ENCODE measurements at regions not wholly inside any gene's neighbourhood (a gene's known extent, or its start where the extent isn't known, plus 50 kb on each side); places are given as distances from the start of the nearest gene placed in this dataset.

GRCh38 chr11:129315781-129316579 is 59.7 kb upstream of the BARX2 start:
- TF ChIP-seq CTCF (IDR thresholded peaks at IDR 0.05) (no peak), POLR2A (IDR thresholded peaks at IDR 0.05) (no peak)
- H3K27ac ChIP-seq = no peak overlapping the region
- H3K9me3 ChIP-seq = no peaks in the 10 kb centered on the region
- H3K27me3 ChIP-seq = no peaks in the 10 kb centered on the region
- H3K4me3 ChIP-seq (replicated peaks in 1 of 3) = no peak overlapping the region
- intact Hi-C loops (cut with DNase I) = no loop called here
- H3K36me3 ChIP-seq = no peaks in the 10 kb centered on the region
- DNase-seq = no peak
- H3K4me1 ChIP-seq = no peaks in the 10 kb centered on the region
- 51 to 64% methylated on average over 11 to 12 of the region's 12 CpGs for WGBS, 2 donors

GRCh38 chr11:129314371-129314770 is 61.3 kb upstream of the BARX2 start:
- no peak overlapping the region for H3K27ac ChIP-seq
- 83 to 89% methylated on average over 3 of the region's 3 CpGs for WGBS, 2 donors

GRCh38 chr11:129313541-129314297 is 61.9 kb upstream of the BARX2 start:
- H3K27ac ChIP-seq = no peak overlapping the region
- TF ChIP-seq POLR2A (IDR thresholded peaks at IDR 0.05) (no peak), CTCF (IDR thresholded peaks at IDR 0.05) (no peak)
- H3K4me1 ChIP-seq = no peaks in the 10 kb centered on the region
- H3K9me3 ChIP-seq = no peaks in the 10 kb centered on the region
- DNase-seq = no peak
- H3K27me3 ChIP-seq = no peaks in the 10 kb centered on the region
- no peaks in the 10 kb centered on the region for H3K36me3 ChIP-seq
- no peak overlapping the region for H3K4me3 ChIP-seq (replicated peaks in 1 of 3)
- 74 to 75% methylated on average over 6 of the region's 6 CpGs for WGBS, 2 donors
- intact Hi-C loops (cut with DNase I) = no loop called here

More at GRCh38 chr11:129314371-129314770, 61.3 kb upstream of the BARX2 start:
- Histone ChIP-seq H3K4me3 (replicated peaks in 1 of 3) (no peak overlapping the region), H3K4me1 (no peaks in the 10 kb centered on the region), H3K36me3 (no peaks in the 10 kb centered on the region), H3K9me3 (no peaks in the 10 kb centered on the region), H3K27me3 (no peaks in the 10 kb centered on the region)
- no peak for DNase-seq
- TF ChIP-seq CTCF (IDR thresholded peaks at IDR 0.05) (no peak), POLR2A (IDR thresholded peaks at IDR 0.05) (no peak)
- intact Hi-C loops (cut with DNase I) = no loop called here

- WGBS, 2 donors = 75 to 84% methylated on average over 25 of the region's 25 CpGs
- intact Hi-C loops (cut with DNase I) = no loop called here
- H3K36me3 ChIP-seq = no peaks in the 10 kb centered on the region
- H3K9me3 ChIP-seq = no peaks in the 10 kb centered on the region
- no peak overlapping the region for H3K4me3 ChIP-seq (replicated peaks in 1 of 3)
- H3K27me3 ChIP-seq = no peaks in the 10 kb centered on the region
- H3K4me1 ChIP-seq = no peaks in the 10 kb centered on the region
- no peak for DNase-seq
- H3K27ac ChIP-seq = no peak overlapping the region
- TF ChIP-seq CTCF (IDR thresholded peaks at IDR 0.05) = no peak
- no peak for TF ChIP-seq POLR2A (IDR thresholded peaks at IDR 0.05)
Observed at GRCh38 chr11:129312730-129313503, 62.7 kb upstream of the BARX2 start.

All from thyroid gland (tissue), 4 donors.